DND-41 (cell line): ENCODE measurements at regions not wholly inside any gene's neighbourhood (a gene's known extent, or its start where the extent isn't known, plus 50 kb on each side); places are given as distances from the start of the nearest gene placed in this dataset.
A peak's percentile ranks its signal among the peaks of the same experiment; 100 is the strongest.

Source experiments
- ATAC-seq: fragments of 200-7000 bp; cut with Tn5 transposase; 3 replicates; pipeline ENCODE4 v1.9.1; 2021; ENCODE audit warnings: low read depth; ENCODE audit not compliant: insufficient read depth
- DNase-seq: peaks from one replicate; pipeline ENCODE4 v3.0.0-alpha.2; 2020
- H2AFZ ChIP-seq: 2 replicates; pipeline ENCODE4 v1.6.0; 2012; ENCODE audit warnings: low read depth, low read length
- H3K27ac ChIP-seq: 2 replicates; pipeline ENCODE4 v1.5.1; 2012; ENCODE audit warnings: low read length, inconsistent platforms
- H3K27me3 ChIP-seq: fragments of 200-600 bp; sonication (generic); 2 replicates; pipeline ENCODE4 v1.6.0; 2012; ENCODE audit warnings: low read length, mild to moderate bottlenecking, inconsistent platforms; ENCODE audit not compliant: insufficient read depth, poor library complexity
- H3K36me3 ChIP-seq: 2 replicates; pipeline ENCODE4 v1.5.1; 2012; ENCODE audit warnings: low read length, inconsistent platforms; ENCODE audit not compliant: insufficient read depth
- H3K4me1 ChIP-seq: 2 replicates; pipeline ENCODE4 v1.5.1; 2012; ENCODE audit warnings: mild to moderate bottlenecking, low read length; ENCODE audit not compliant: insufficient read depth
- H3K4me2 ChIP-seq: 2 replicates; pipeline ENCODE4 v1.6.0; 2012; ENCODE audit warnings: mild to moderate bottlenecking, moderate library complexity, low read length, inconsistent platforms; ENCODE audit not compliant: insufficient read depth
- H3K4me3 ChIP-seq, 2 experiments: fragments of 200-600 bp in 1 of 2; shearing (Covaris generic) in 1 of 2; 2 replicates each; pipeline ENCODE4 v1.5.1; 2012 to 2016; ENCODE audit warnings: inconsistent platforms in 2 of 2, low read length in 2 of 2, mild to moderate bottlenecking in 2 of 2, low read depth in 1 of 2, moderate library complexity in 1 of 2
- H3K79me2 ChIP-seq: 2 replicates; pipeline ENCODE4 v1.6.0; 2012; ENCODE audit warnings: low read length, inconsistent platforms; ENCODE audit not compliant: insufficient read depth
- H3K9ac ChIP-seq: 2 replicates; pipeline ENCODE4 v1.6.0; 2012; ENCODE audit warnings: low read depth, mild to moderate bottlenecking, inconsistent platforms, low read length, moderate library complexity
- H3K9me3 ChIP-seq: 2 replicates; pipeline ENCODE4 v1.5.1; 2012; ENCODE audit warnings: low read length, moderate library complexity, mild to moderate bottlenecking, inconsistent platforms; ENCODE audit not compliant: insufficient read depth, severe bottlenecking
- H4K20me1 ChIP-seq: 2 replicates; pipeline ENCODE4 v1.6.0; 2012; ENCODE audit warnings: low read length; ENCODE audit not compliant: insufficient read depth
- CTCF ChIP-seq: IDR thresholded peaks from 2 replicates; pipeline ENCODE4 v1.5.1; 2012; ENCODE audit warnings: borderline replicate concordance, low read length, moderate library complexity, mild to moderate bottlenecking; ENCODE audit not compliant: poor library complexity, severe bottlenecking; ENCODE audit errors: extremely low read depth
- EZH2 ChIP-seq: IDR thresholded peaks from 3 replicates; pipeline ENCODE4 v1.6.1; 2012; ENCODE audit warnings: borderline replicate concordance, low read depth, mild to moderate bottlenecking, moderate library complexity, low read length, inconsistent platforms; ENCODE audit not compliant: severe bottlenecking

GRCh38 chr18:40163254-40163653, 1791.8 kb upstream of the PIK3C3 start:
- no peak for DNase-seq
- no peaks in the 10 kb centered on the region for H3K4me1 ChIP-seq
- no peak for TF ChIP-seq EZH2
- no peak for TF ChIP-seq CTCF

GRCh38 chr18:40160361-40160760, 1794.7 kb upstream of the PIK3C3 start:
- Histone ChIP-seq H3K9ac (no peak overlapping the region), H3K4me2 (no peak overlapping the region), H3K27me3 (no peaks in the 10 kb centered on the region), H3K36me3 (no peaks in the 10 kb centered on the region), H3K79me2 (no peaks in the 10 kb centered on the region), H3K9me3 (no peaks in the 10 kb centered on the region), H3K27ac (no peak overlapping the region), H3K4me1 (no peaks in the 10 kb centered on the region), H3K4me3 (no peak overlapping the region), H2AFZ (no peak overlapping the region), H4K20me1 (no peaks in the 10 kb centered on the region)
- TF ChIP-seq CTCF (no peak), EZH2 (no peak)
- DNase-seq (no peak), ATAC-seq (no peak)

More at GRCh38 chr18:40163254-40163653, 1791.8 kb upstream of the PIK3C3 start:
- H2AFZ ChIP-seq: no peak overlapping the region
- H3K27me3 ChIP-seq: no peaks in the 10 kb centered on the region
- no peak for ATAC-seq
- no peaks in the 10 kb centered on the region for H4K20me1 ChIP-seq
- no peak overlapping the region for H3K9ac ChIP-seq
- no peaks in the 10 kb centered on the region for H3K36me3 ChIP-seq
- H3K4me3 ChIP-seq: no peak overlapping the region
- no peaks in the 10 kb centered on the region for H3K9me3 ChIP-seq
- H3K27ac ChIP-seq: no peak overlapping the region
- no peaks in the 10 kb centered on the region for H3K79me2 ChIP-seq
- H3K4me2 ChIP-seq: no peak overlapping the region

- Histone ChIP-seq H2AFZ (no peak overlapping the region), H3K27ac (no peak overlapping the region), H3K79me2 (no peaks in the 10 kb centered on the region), H3K9ac (no peak overlapping the region), H3K4me2 (no peak overlapping the region), H3K9me3 (no peaks in the 10 kb centered on the region), H3K27me3 (no peaks in the 10 kb centered on the region), H3K4me3 (no peak overlapping the region), H4K20me1 (no peaks in the 10 kb centered on the region), H3K36me3 (no peaks in the 10 kb centered on the region), H3K4me1 (no peaks in the 10 kb centered on the region)
- TF ChIP-seq CTCF (peak; percentile 49), EZH2 (no peak)
- ATAC-seq (no peak), DNase-seq (no peak)
Observed at GRCh38 chr18:40159141-40160017, 1795.7 kb upstream of the PIK3C3 start.
